NCI-H146 (cell line): ENCODE measurements at regions not wholly inside any gene's neighbourhood (a gene's known extent, or its start where the extent isn't known, plus 50 kb on each side); places are given as distances from the start of the nearest gene placed in this dataset.
A peak's percentile ranks its signal among the peaks of the same experiment; 100 is the strongest.
"Not testable (repeated sequence)": the region's sequence is repeated elsewhere in the genome, so short reads cannot be mapped to it uniquely, and the experiment has no call there.

ENCODE experiments used
- DNase-seq: peaks from one replicate; lab custom pipeline; 2025; lab: John Stamatoyannopoulos, UW

GRCh38 chr2:143870696-143871095 is 649.2 kb downstream of the ZEB2 start:
- DNase-seq, result no peak

GRCh38 chr2:143856978-143857377 is 662.9 kb downstream of the ZEB2 start:
- DNase-seq, result no peak

- peak; percentile 41 for DNase-seq
Observed at GRCh38 chr2:143852759-143853158, 667.2 kb downstream of the ZEB2 start.

GRCh38 chr2:143850084-143850483 is 669.8 kb downstream of the ZEB2 start:
- DNase-seq, result no peak

- no peak for DNase-seq
Observed at GRCh38 chr2:143847257-143847656, 672.7 kb downstream of the ZEB2 start.

GRCh38 chr2:143844986-143845385 is 674.9 kb downstream of the ZEB2 start:
- no peak for DNase-seq

GRCh38 chr2:143843686-143844085 is 676.2 kb downstream of the ZEB2 start:
- DNase-seq, result peak; percentile 4

- DNase-seq, result no peak
Observed at GRCh38 chr2:143842836-143843235, 677.1 kb downstream of the ZEB2 start.

GRCh38 chr2:143841935-143842334 is 678.0 kb downstream of the ZEB2 start:
- no peak for DNase-seq

- no peak for DNase-seq
Observed at GRCh38 chr2:143840601-143841000, 679.3 kb downstream of the ZEB2 start.

- no peak for DNase-seq
Observed at GRCh38 chr2:143840194-143840593, 679.7 kb downstream of the ZEB2 start.

- no peak for DNase-seq
Observed at GRCh38 chr2:143839456-143839855, 680.5 kb downstream of the ZEB2 start.

GRCh38 chr2:143837055-143837454 is 682.9 kb downstream of the ZEB2 start:
- not testable (repeated sequence) for DNase-seq

GRCh38 chr2:143835481-143835880 is 684.4 kb downstream of the ZEB2 start:
- no peak for DNase-seq

- DNase-seq, result no peak
Observed at GRCh38 chr2:143833015-143833660, 686.8 kb downstream of the ZEB2 start.

- DNase-seq, result no peak
Observed at GRCh38 chr2:143830476-143830875, 689.4 kb downstream of the ZEB2 start.

- no peak for DNase-seq
Observed at GRCh38 chr2:143828763-143829537, 691.0 kb downstream of the ZEB2 start.

GRCh38 chr2:143824791-143825190 is 695.1 kb downstream of the ZEB2 start:
- no peak for DNase-seq

- no peak for DNase-seq
Observed at GRCh38 chr2:143823876-143824275, 694.7 kb downstream of the ARHGAP15 start.

GRCh38 chr2:143823296-143823695 is 694.1 kb downstream of the ARHGAP15 start:
- DNase-seq, result no peak

- no peak for DNase-seq
Observed at GRCh38 chr2:143822736-143823135, 693.5 kb downstream of the ARHGAP15 start.

- no peak for DNase-seq
Observed at GRCh38 chr2:143819764-143820163, 690.5 kb downstream of the ARHGAP15 start.

- DNase-seq, result no peak
Observed at GRCh38 chr2:143819190-143819735, 690.0 kb downstream of the ARHGAP15 start.
